ENCODE measurements at regions not wholly inside any gene's neighbourhood (a gene's known extent, or its start where the extent isn't known, plus 50 kb on each side); places are given as distances from the start of the nearest gene placed in this dataset.

DNA sequence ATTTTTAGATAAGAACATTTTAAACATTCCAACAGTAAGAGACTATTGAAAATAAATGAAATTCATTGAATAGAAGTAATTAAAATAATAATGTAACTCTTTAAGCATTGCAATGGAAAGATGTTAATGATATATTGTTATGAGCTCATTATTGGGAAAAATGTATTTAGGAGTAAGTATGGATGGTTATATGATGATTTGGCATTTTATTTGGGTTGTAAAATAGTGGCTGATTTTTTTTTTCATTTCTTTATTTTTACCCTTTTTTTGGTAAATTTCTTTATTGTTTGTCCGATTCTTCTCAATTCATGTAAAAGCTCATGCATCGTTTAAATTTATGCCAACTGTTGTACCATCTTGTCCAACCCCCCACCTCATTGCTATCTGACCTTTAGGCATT lies 539.9 kb downstream of the HS3ST4 start:
- H3K4me1 ChIP-seq (ENCODE audit: low read length): no peaks in the 10 kb centered on the region
- no peak overlapping the region for H3K27ac ChIP-seq (ENCODE audit: low read length)
- TF ChIP-seq EZH2phosphoT487 (IDR thresholded peaks at IDR 0.05; ENCODE audit: low read depth): no peak
- TF ChIP-seq, protein P1, sequence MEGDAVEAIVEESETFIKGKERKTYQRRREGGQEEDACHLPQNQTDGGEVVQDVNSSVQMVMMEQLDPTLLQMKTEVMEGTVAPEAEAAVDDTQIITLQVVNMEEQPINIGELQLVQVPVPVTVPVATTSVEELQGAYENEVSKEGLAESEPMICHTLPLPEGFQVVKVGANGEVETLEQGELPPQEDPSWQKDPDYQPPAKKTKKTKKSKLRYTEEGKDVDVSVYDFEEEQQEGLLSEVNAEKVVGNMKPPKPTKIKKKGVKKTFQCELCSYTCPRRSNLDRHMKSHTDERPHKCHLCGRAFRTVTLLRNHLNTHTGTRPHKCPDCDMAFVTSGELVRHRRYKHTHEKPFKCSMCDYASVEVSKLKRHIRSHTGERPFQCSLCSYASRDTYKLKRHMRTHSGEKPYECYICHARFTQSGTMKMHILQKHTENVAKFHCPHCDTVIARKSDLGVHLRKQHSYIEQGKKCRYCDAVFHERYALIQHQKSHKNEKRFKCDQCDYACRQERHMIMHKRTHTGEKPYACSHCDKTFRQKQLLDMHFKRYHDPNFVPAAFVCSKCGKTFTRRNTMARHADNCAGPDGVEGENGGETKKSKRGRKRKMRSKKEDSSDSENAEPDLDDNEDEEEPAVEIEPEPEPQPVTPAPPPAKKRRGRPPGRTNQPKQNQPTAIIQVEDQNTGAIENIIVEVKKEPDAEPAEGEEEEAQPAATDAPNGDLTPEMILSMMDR (IDR thresholded peaks at IDR 0.05; ENCODE audit: low read depth, low read length): no peak
- H3K9ac ChIP-seq (ENCODE audit: low read length): no peak overlapping the region
- no peaks in the 10 kb centered on the region for H4K20me1 ChIP-seq (ENCODE audit: insufficient read depth, low read length)
- H2AFZ ChIP-seq (ENCODE audit: low read depth, low read length): no peak overlapping the region
- H3K4me3 ChIP-seq (ENCODE audit: low read length): no peak overlapping the region
- H3K27me3 ChIP-seq (ENCODE audit: low read depth, low read length): no peaks in the 10 kb centered on the region
- H3K9me3 ChIP-seq (ENCODE audit: insufficient read depth, low read length): no peaks in the 10 kb centered on the region
- no peaks in the 10 kb centered on the region for H3K79me2 ChIP-seq (ENCODE audit: low read length)
- H3K4me2 ChIP-seq (ENCODE audit: low read length): no peak overlapping the region
- H3K36me3 ChIP-seq (replicated peaks; ENCODE audit: low read depth, low read length): no peaks in the 10 kb centered on the region

DNA sequence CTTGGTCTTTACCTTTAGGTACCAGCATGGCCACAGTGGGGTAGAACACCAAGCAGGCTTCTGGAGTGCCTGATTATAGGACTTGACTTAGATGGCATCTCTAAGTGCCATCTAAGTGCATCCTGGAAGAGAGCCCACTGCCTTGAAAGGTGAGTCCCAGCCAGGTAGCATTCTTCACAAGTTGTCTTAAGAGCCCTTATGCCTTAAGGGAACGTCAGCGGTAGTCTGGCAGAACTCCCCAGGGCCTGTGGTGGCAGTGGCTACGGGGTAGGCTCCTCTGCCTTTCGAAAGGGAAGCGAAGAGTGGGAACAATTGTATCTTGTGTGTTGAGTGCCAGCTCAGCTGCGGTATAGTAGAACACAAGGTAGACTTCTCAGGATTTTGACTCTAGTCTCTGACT lies 549.0 kb downstream of the HS3ST4 start:
- Histone ChIP-seq H3K79me2 (ENCODE audit: low read length) (no peaks in the 10 kb centered on the region), H2AFZ (ENCODE audit: low read depth, low read length) (no peak overlapping the region), H3K9ac (ENCODE audit: low read length) (no peak overlapping the region), H3K4me3 (ENCODE audit: low read length) (no peak overlapping the region), H3K9me3 (ENCODE audit: insufficient read depth, low read length) (no peaks in the 10 kb centered on the region), H3K27ac (ENCODE audit: low read length) (no peak overlapping the region), H3K4me1 (ENCODE audit: low read length) (no peaks in the 10 kb centered on the region), H3K36me3 (replicated peaks; ENCODE audit: low read depth, low read length) (no peaks in the 10 kb centered on the region), H3K4me2 (ENCODE audit: low read length) (no peak overlapping the region), H4K20me1 (ENCODE audit: insufficient read depth, low read length) (no peaks in the 10 kb centered on the region), H3K27me3 (ENCODE audit: low read depth, low read length) (no peaks in the 10 kb centered on the region)
- TF ChIP-seq EZH2phosphoT487 (IDR thresholded peaks at IDR 0.05; ENCODE audit: low read depth): no peak
- TF ChIP-seq, protein P1 (IDR thresholded peaks at IDR 0.05; ENCODE audit: low read depth, low read length): no peak

DNA sequence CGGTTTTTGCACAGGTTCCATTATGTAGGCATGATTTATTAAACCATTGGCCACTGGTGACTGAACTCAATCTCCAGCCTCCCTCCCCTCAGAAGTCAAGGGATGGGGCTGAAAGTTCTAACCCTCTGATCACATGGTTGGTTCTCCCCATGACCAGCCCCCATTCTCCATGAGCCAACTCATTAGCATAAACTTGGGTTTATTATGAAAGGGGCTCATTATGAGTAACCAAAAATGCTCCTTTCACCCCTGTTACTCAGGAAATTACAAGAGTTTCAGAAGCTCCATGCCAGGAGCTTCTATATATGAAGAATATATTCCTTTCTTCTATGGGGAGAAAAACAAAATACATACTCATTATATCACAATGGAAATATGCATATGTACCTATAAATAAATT lies 555.3 kb downstream of the HS3ST4 start:
- no peak for TF ChIP-seq EZH2phosphoT487 (IDR thresholded peaks at IDR 0.05; ENCODE audit: low read depth)
- TF ChIP-seq, protein P1 (IDR thresholded peaks at IDR 0.05; ENCODE audit: low read depth, low read length): no peak
- no peaks in the 10 kb centered on the region for H3K9me3 ChIP-seq (ENCODE audit: insufficient read depth, low read length)

DNA sequence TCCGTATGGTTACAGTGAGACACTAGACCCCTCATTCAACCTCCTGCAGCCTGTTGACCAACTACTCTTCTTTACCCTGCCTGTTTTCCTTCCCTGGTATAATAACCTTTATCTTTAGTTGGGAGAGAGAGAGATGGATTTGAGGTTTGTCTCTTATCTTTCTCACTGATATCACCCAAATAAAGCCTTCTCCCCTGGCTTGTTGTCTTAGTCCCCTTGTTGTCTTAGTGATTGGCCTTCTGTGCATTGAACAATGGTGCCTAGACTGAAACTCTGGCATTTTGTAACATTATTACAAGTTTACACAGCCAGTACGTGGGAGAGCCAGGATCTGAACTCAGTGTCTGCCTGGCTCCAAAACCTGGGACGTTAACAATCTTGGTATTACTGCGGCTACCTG lies 560.8 kb downstream of the HS3ST4 start:
- Histone ChIP-seq H3K79me2 (ENCODE audit: low read length) (no peaks in the 10 kb centered on the region), H3K9ac (ENCODE audit: low read length) (no peak overlapping the region), H3K4me2 (ENCODE audit: low read length) (no peak overlapping the region), H3K4me3 (ENCODE audit: low read length) (no peak overlapping the region), H3K36me3 (replicated peaks; ENCODE audit: low read depth, low read length) (no peaks in the 10 kb centered on the region), H3K9me3 (ENCODE audit: insufficient read depth, low read length) (0 out of 2 replicates have a peak, but pooled peaks cover 5% of the 10 kb centered on the region), H3K27me3 (ENCODE audit: low read depth, low read length) (no peaks in the 10 kb centered on the region), H4K20me1 (ENCODE audit: insufficient read depth, low read length) (no peaks in the 10 kb centered on the region), H3K4me1 (ENCODE audit: low read length) (no peaks in the 10 kb centered on the region), H3K27ac (ENCODE audit: low read length) (no peak overlapping the region), H2AFZ (ENCODE audit: low read depth, low read length) (no peak overlapping the region)
- TF ChIP-seq EZH2phosphoT487 (IDR thresholded peaks at IDR 0.05; ENCODE audit: low read depth): no peak
- TF ChIP-seq, protein P1 (IDR thresholded peaks at IDR 0.05; ENCODE audit: low read depth, low read length): no peak

More for the DNA sequence above, 555.3 kb downstream of the HS3ST4 start:
- H4K20me1 ChIP-seq (ENCODE audit: insufficient read depth, low read length): no peaks in the 10 kb centered on the region
- no peak overlapping the region for H3K4me3 ChIP-seq (ENCODE audit: low read length)
- H3K36me3 ChIP-seq (replicated peaks; ENCODE audit: low read depth, low read length): no peaks in the 10 kb centered on the region
- H3K4me1 ChIP-seq (ENCODE audit: low read length): no peaks in the 10 kb centered on the region
- no peak overlapping the region for H2AFZ ChIP-seq (ENCODE audit: low read depth, low read length)
- no peak overlapping the region for H3K4me2 ChIP-seq (ENCODE audit: low read length)
- H3K9ac ChIP-seq (ENCODE audit: low read length): no peak overlapping the region
- no peaks in the 10 kb centered on the region for H3K27me3 ChIP-seq (ENCODE audit: low read depth, low read length)
- no peaks in the 10 kb centered on the region for H3K79me2 ChIP-seq (ENCODE audit: low read length)
- no peak overlapping the region for H3K27ac ChIP-seq (ENCODE audit: low read length)

Measured in OCI-LY3 (cell line).